GM23338 (cell line): ENCODE measurements at regions not wholly inside any gene's neighbourhood (a gene's known extent, or its start where the extent isn't known, plus 50 kb on each side); places are given as distances from the start of the nearest gene placed in this dataset.
A peak's percentile ranks its signal among the peaks of the same experiment; 100 is the strongest.
"Not testable (repeated sequence)": the region's sequence is repeated elsewhere in the genome, so short reads cannot be mapped to it uniquely, and the experiment has no call there.

Experiments
- ATAC-seq: fragments of 200-7000 bp; cut with Tn5 transposase; 3 replicates; pipeline ENCODE4 v1.9.1; 2020
- DNase-seq: peaks from one replicate; pipeline ENCODE4 v3.0.0-alpha.2; 2015; ENCODE audit warnings: low spot score
- H2AFZ ChIP-seq: fragments of 200-600 bp; sonication (generic); 2 replicates; pipeline ENCODE4 v1.8.0; 2016; ENCODE audit warnings: antibody characterized with exemption, mild to moderate bottlenecking, moderate library complexity
- H3F3A ChIP-seq: fragments of 200-600 bp; sonication (generic); replicated peaks from 2 replicates; pipeline ENCODE4 v1.8.0; 2017; ENCODE audit warnings: antibody characterized with exemption, mixed run types, low read depth
- H3K27ac ChIP-seq: fragments of 200-600 bp; sonication (generic); 2 replicates; pipeline ENCODE4 v1.6.1; 2016; ENCODE audit warnings: low read depth
- H3K27me3 ChIP-seq: fragments of 200-600 bp; sonication (generic); 2 replicates; pipeline ENCODE4 v1.8.0; 2016; ENCODE audit warnings: mild to moderate bottlenecking, mixed run types, moderate library complexity; ENCODE audit not compliant: insufficient read depth
- H3K36me3 ChIP-seq: fragments of 200-600 bp; sonication (generic); 2 replicates; pipeline ENCODE4 v1.8.0; 2016; ENCODE audit warnings: mild to moderate bottlenecking; ENCODE audit not compliant: insufficient read depth
- H3K4me1 ChIP-seq: fragments of 200-600 bp; sonication (generic); 2 replicates; pipeline ENCODE4 v1.8.0; 2016; ENCODE audit warnings: mild to moderate bottlenecking, moderate library complexity; ENCODE audit not compliant: insufficient read depth
- H3K4me2 ChIP-seq: fragments of 200-600 bp; sonication (generic); 2 replicates; pipeline ENCODE4 v1.7.1; 2017; ENCODE audit warnings: mixed run types
- H3K4me3 ChIP-seq: fragments of 200-600 bp; sonication (generic); 2 replicates; pipeline ENCODE4 v1.6.1; 2016; ENCODE audit warnings: mixed run types
- H3K79me2 ChIP-seq: fragments of 200-600 bp; sonication (generic); replicated peaks from 2 replicates; pipeline ENCODE4 v1.8.0; 2017; ENCODE audit warnings: mild to moderate bottlenecking; ENCODE audit not compliant: insufficient read depth
- H3K9me2 ChIP-seq: fragments of 200-600 bp; sonication (generic); 2 replicates; pipeline ENCODE4 v1.8.0; 2017; ENCODE audit not compliant: insufficient read depth
- H4K20me1 ChIP-seq: fragments of 200-600 bp; sonication (generic); replicated peaks from 2 replicates; pipeline ENCODE4 v1.8.0; 2017; ENCODE audit warnings: mild to moderate bottlenecking; ENCODE audit not compliant: insufficient read depth
- H3K27ac Mint-ChIP-seq: 2 replicates; pipeline ENCODE4 v1.8.0; 2020; ENCODE audit warnings: inconsistent platforms, mild to moderate bottlenecking, moderate library complexity, mixed read lengths
- H3K27me3 Mint-ChIP-seq: 3 replicates; pipeline ENCODE4 v1.8.0; 2022; ENCODE audit warnings: low read depth, mild to moderate bottlenecking, moderate library complexity, mixed read lengths, inconsistent platforms; ENCODE audit not compliant: insufficient read depth, poor library complexity
- H3K36me3 Mint-ChIP-seq: 3 replicates; pipeline ENCODE4 v1.8.0; 2021; ENCODE audit warnings: low read depth, mild to moderate bottlenecking, inconsistent platforms, moderate library complexity, mixed read lengths
- H3K4me1 Mint-ChIP-seq: 3 replicates; pipeline ENCODE4 v1.8.0; 2020; ENCODE audit warnings: mild to moderate bottlenecking, inconsistent platforms, mixed read lengths
- H3K4me3 Mint-ChIP-seq: 3 replicates; pipeline ENCODE4 v1.8.0; 2021; ENCODE audit warnings: moderate library complexity, mild to moderate bottlenecking, inconsistent platforms, mixed read lengths
- H3K9me3 Mint-ChIP-seq: 3 replicates; pipeline ENCODE4 v1.8.0; 2020; ENCODE audit warnings: moderate library complexity, mild to moderate bottlenecking, inconsistent platforms, mixed read lengths

DNA sequence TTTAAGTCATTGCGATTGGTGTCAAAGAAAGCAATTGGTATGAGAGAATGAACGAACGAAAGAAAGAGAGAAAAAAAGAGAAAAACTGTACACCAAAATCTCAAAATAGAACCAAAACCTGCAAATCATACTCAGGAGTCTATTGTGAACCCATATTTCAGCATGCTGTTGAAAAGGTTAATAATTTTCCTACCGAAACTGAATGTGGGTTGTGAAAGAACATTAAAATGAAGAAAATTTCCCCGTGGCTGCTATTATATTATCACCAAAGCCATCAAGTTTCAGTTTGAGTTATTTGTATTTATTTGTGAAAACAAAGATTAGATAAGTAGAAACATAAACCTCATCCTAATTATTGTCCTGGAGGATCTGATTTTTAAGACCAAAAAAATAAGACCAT is 315.7 kb downstream of the BCL2L11 start:
- H3K27me3 ChIP-seq, H3K27me3 Mint-ChIP-seq, H3K36me3 Mint-ChIP-seq, H3K27ac ChIP-seq, H3K9me2 ChIP-seq, H3K4me1 Mint-ChIP-seq, DNase-seq, H4K20me1 ChIP-seq, H3K27ac Mint-ChIP-seq, H3K9me3 Mint-ChIP-seq, H3K4me2 ChIP-seq, H3K36me3 ChIP-seq, H2AFZ ChIP-seq, H3K4me3 ChIP-seq, H3K79me2 ChIP-seq, H3F3A ChIP-seq, H3K4me3 Mint-ChIP-seq, H3K4me1 ChIP-seq, ATAC-seq: not testable (repeated sequence)

DNA sequence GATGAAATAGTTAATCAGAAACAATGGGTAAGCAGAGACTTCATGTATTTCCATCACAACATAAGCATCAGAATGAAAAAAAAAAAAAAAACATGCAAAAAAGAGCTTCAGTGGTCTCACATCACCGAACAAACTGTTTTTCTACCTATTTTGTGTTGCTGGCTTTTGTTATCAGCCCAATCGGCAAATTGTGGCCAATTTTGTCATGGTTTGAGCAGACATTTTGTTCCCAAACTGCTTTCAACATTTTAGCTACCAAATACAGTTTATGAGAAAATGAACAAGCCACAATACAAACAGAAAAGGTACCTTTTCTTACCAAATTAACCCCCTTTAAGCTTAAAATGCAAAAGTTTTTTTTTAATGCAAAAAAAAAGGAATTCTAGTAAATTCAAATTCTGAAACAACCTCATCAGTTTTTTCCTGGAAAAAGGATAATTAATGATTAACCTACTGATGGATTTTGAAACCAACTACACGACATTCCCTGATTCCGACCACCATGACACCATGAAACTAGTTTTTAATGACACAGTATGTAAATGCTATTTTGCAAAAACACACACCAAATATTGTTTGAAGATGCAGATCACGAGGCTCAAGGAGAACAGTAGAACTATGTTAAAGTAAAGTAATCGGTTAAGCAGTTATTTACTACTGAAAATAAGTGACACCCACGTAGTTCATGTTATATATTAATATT is 316.7 kb downstream of the BCL2L11 start:
- H3K27me3 Mint-ChIP-seq, H3K4me3 ChIP-seq, H3K36me3 ChIP-seq, H2AFZ ChIP-seq, H3K9me3 Mint-ChIP-seq, H3K27ac ChIP-seq, H3K4me2 ChIP-seq, H3K27ac Mint-ChIP-seq, H3K4me3 Mint-ChIP-seq, H3K27me3 ChIP-seq, H3K4me1 Mint-ChIP-seq, H3K9me2 ChIP-seq, H3K4me1 ChIP-seq, H3K36me3 Mint-ChIP-seq, ATAC-seq, H4K20me1 ChIP-seq, H3F3A ChIP-seq, DNase-seq, H3K79me2 ChIP-seq: not testable (repeated sequence)

DNA sequence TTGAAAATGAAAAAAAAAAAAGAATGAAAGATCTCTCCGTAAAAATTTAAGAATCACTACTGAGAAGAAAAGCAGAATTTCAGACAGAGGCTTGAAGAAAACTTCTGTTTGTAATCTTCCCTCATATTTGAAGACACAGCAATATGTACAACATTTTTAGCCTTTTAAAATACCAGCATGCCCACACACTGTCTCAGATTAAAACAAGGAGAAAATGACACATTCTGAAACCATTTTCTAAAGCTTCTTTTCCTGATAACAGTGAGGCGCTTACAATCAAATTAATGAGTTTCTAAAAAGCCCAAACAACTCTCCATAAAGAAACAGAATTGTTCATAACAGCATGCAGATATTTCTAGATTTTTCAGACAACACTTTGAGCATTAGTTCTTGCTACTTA is 317.4 kb downstream of the BCL2L11 start:
- H2AFZ ChIP-seq, H3K36me3 ChIP-seq, H3K4me1 Mint-ChIP-seq, ATAC-seq, H3K4me3 ChIP-seq, DNase-seq, H3K9me3 Mint-ChIP-seq, H3K4me3 Mint-ChIP-seq, H3K27ac Mint-ChIP-seq, H3K36me3 Mint-ChIP-seq, H3K4me1 ChIP-seq, H3K79me2 ChIP-seq, H3F3A ChIP-seq, H3K27ac ChIP-seq, H3K27me3 Mint-ChIP-seq, H3K27me3 ChIP-seq, H3K9me2 ChIP-seq, H4K20me1 ChIP-seq, H3K4me2 ChIP-seq: not testable (repeated sequence)

DNA sequence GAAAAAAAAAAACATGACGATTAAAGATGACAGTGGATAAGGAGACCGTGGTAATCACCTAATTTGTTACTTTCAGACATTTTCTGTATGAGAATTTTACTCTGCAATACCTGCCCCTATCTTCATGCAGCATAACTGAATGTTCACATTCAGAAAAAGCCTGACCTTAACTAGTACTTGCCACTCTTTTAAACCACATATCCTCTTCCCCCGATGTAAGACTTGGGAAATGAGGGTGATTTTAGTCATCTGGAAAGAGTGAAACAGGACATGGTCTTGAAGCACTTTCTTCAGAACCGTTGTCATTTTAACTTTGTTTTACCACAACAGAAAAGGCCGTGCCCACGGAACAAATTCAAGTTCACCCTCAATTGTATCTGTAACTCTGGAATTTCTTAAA is 318.5 kb downstream of the BCL2L11 start:
- not testable (repeated sequence) for H3K27ac Mint-ChIP-seq, H2AFZ ChIP-seq, H3K4me2 ChIP-seq, H3K27me3 Mint-ChIP-seq, H3K4me3 Mint-ChIP-seq, H3K27ac ChIP-seq, H3F3A ChIP-seq, H3K27me3 ChIP-seq, H3K4me3 ChIP-seq, H3K4me1 Mint-ChIP-seq, H3K79me2 ChIP-seq, H4K20me1 ChIP-seq, H3K9me2 ChIP-seq, H3K9me3 Mint-ChIP-seq, H3K36me3 ChIP-seq, ATAC-seq, H3K36me3 Mint-ChIP-seq, DNase-seq, H3K4me1 ChIP-seq

DNA sequence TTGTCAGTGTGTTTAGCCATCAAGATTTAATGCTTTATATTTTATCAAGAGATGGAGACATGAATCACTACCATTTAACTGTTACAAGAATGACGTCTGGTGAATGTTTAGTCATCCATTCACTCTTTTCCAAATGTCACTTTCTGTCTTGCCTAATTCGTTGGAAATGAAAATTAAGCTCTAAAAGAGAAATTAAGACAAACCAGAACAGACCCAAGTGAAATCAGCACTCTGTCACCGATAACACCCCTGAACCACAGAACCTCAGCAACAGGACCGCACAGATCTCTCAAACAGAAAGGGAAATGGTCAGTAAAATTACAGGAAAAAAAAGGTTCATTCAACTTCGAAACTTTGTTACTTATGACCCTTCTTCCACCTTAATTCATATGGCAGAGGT is 320.9 kb downstream of the BCL2L11 start:
- H3K4me2 ChIP-seq, H3K9me3 Mint-ChIP-seq, H3K4me1 Mint-ChIP-seq, H3F3A ChIP-seq, H3K4me3 ChIP-seq, H3K9me2 ChIP-seq, H3K4me1 ChIP-seq, H3K27me3 Mint-ChIP-seq, H3K36me3 ChIP-seq, H3K27me3 ChIP-seq, H3K27ac Mint-ChIP-seq, H3K79me2 ChIP-seq, H3K36me3 Mint-ChIP-seq, H4K20me1 ChIP-seq, ATAC-seq, DNase-seq, H2AFZ ChIP-seq, H3K4me3 Mint-ChIP-seq, H3K27ac ChIP-seq: not testable (repeated sequence)

DNA sequence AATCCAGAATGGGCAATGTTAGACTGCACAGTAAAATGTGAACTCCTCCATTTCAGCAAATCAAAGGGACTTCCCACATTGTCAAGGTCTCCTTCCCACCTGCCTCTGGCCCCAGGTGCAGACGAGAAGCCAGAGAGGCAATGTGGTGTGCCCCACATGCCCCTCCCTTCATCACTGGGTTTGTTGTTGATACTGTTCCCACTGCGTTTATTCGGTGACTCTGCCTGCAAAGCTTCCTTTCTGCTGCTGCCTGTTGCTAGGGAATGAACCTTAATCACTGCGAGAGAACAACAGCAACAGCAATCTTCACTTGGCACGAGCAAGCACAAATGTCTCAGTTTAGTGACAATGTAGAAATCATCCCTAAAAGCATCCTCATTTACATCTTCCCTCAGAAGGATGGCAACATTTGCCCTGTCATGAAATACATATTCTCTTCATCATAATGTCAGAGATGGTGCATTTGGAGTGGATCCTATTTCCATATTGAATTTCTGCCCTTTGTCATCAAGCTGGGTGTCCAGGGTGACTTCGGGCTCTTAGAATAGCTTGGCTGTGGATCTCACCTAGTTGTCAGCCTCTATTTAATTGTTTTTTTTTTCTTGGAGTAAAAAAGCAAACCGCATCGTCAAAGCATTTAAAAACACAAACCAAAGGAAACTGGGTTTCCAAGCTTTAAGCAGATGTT is 322.2 kb downstream of the BCL2L11 start:
- H2AFZ ChIP-seq, H3K4me1 ChIP-seq, DNase-seq, H3K36me3 Mint-ChIP-seq, H3K27ac Mint-ChIP-seq, H3K27me3 Mint-ChIP-seq, H3K27me3 ChIP-seq, H3K9me3 Mint-ChIP-seq, H3K4me3 Mint-ChIP-seq, H3K27ac ChIP-seq, H3K9me2 ChIP-seq, H3K4me3 ChIP-seq, H3F3A ChIP-seq, H3K4me1 Mint-ChIP-seq, H4K20me1 ChIP-seq, H3K4me2 ChIP-seq, H3K79me2 ChIP-seq, H3K36me3 ChIP-seq: not testable (repeated sequence)
- peak; percentile 32; the same call in 2 of the 3 replicates for ATAC-seq
